RCC 7860 (cell line): ENCODE measurements at regions not wholly inside any gene's neighbourhood (a gene's known extent, or its start where the extent isn't known, plus 50 kb on each side); places are given as distances from the start of the nearest gene placed in this dataset.
"Not testable (repeated sequence)": the region's sequence is repeated elsewhere in the genome, so short reads cannot be mapped to it uniquely, and the experiment has no call there.

ENCODE experiments used
- DNase-seq: peaks from one replicate; pipeline ENCODE4 v3.0.0-alpha.2; 2015; ENCODE audit warnings: low spot score
- FAIRE-seq: peaks from 2 replicates; lab custom pipeline; 2012; peaks lifted over from hg19 to GRCh38; lab: Jason Lieb, UNC

DNA sequence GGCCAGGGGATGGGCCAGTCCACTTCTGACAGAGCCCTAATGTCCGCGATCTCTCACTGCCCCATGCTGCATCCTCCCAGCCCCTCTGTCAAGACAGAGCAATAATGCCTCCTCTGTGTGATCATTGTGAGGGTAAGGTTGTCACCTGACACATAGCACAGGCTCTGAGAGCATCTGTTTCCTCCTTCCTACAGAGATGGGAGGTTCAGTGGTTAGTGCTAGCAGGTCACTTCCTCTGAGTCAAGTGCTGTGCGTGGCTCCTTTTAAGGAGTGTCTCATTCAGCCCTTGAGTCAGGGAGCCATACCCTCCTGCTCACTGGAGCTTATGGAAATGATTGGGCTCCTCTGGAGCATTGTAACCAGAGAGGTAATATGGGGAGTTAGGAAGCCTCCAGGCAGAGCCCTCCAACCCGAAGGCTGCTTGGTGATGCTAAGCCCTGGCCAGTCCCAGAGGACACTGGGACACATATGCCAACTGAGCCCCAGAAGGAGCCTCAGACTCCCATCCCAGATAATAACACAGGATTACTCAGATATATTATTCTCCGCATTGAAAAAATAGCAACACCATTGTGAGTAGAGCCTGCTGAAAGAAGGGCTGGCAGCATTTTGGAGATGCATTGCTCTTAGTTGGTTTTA, 189.0 kb downstream of the GALNT1 start:
- FAIRE-seq (no peak), DNase-seq (peak; percentile 15)

- DNase-seq, result no peak
- FAIRE-seq, result no peak
Measured at GRCh38 chr18:35771172-35771571, 189.6 kb downstream of the GALNT1 start.

GRCh38 chr18:35775887-35776286, 194.3 kb downstream of the GALNT1 start:
- DNase-seq (no peak), FAIRE-seq (no peak)

DNA sequence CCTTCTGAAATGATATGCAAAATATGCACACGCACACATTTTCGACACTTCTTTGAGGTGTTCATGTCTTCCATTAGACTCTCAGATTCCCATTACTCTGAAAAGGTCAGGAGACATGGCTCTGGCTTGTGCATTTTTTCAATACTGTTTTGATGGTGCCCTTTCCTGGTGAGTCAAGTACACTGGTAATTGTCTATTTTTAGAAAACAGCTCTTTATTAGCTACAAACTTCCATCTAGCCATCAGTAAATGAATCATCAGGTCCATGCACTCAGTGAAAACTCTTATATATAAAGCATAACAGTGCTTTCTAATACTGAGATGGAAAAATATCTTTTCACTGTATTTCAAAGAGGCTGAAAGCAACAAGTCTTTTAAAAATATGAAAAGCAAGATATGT, 194.9 kb downstream of the GALNT1 start:
- DNase-seq (no peak), FAIRE-seq (no peak)

DNA sequence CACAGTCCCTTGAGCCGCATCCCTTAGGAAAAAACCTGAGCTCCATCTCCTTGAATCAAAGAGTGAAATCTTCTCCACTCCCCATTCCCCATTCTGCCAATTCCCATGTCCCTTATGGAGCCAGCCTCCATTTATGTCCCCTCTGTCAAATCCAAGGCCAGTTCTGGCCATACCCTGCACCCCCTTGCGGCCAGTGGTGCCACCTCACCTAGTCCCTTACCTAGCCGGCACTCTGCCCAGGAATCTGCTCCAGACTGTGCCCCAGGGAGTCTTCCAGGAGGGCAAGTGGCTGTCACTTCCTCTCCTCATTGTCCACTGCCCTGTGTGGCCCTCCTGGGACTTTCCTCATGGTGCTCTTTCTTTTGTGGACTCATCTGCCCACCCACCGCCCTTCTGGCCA, 195.4 kb upstream of the RMP24 start:
- DNase-seq, result no peak
- FAIRE-seq, result no peak

- no peak for DNase-seq
- FAIRE-seq, result no peak
Measured at GRCh38 chr18:35778850-35779627, 193.4 kb upstream of the RMP24 start.

DNA sequence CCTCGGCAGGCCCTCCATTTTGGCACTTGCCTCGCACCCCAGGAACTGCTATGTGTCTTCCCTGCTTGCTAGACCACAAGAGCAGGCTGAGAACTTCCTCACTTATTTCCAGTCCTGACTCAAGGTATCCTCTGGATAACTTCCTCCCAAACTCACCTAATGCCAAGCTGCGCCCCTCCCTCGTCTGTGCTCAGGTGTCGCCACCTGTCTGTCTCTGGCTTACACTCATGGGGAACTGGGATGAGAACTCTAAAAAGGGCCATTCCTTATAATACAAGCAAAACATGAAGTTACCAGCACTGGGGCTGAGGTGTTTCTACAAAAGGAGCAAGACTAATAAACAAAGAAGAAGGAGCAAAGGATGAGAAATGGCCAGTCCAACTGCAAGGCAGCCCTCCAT, 191.5 kb upstream of the RMP24 start:
- DNase-seq, result no peak
- no peak for FAIRE-seq

DNA sequence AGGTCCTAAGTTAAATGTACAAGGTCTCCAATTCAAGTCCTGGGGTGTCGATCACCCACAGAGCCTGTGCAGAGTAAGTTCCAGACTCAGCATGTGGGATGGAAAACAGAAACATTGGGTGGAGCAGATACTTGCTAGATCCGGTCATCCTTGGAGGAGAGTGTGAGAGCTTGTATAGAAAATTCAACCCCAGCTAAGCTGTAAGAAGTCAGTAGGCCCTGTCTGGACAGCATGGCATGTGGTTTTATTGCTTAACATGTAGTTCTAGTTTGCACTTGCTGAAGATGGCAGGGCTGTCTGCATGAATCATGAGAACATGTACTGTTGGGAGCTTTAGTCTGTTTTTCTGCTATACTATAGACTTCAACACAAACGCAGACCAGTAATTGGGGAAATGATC, 189.6 kb upstream of the RMP24 start:
- DNase-seq (no peak), FAIRE-seq (no peak)

- FAIRE-seq, result no peak
- DNase-seq, result no peak
Measured at GRCh38 chr18:35786365-35787042, 186.0 kb upstream of the RMP24 start.

DNA sequence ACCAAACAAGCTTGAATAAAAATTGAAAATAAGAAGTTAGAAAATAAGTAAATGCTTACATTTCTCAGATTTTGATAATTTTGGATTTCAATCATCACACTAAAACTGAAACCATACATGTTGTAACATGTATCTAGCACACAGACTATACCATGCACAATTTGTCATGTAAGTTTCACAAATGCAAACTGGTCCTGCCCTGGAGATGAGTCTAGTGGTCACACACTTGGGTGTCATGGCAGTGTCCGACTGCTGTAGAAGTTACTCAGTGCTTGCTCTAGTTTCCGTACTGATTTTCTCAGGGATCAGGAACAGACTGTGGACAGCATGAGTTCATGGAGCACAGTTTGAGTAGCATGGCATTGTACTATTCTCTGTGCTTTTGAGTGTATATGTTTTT, 182.9 kb upstream of the RMP24 start:
- FAIRE-seq (no peak), DNase-seq (no peak)

GRCh38 chr18:35797948-35798347, 174.5 kb upstream of the RMP24 start:
- no peak for FAIRE-seq
- no peak for DNase-seq

- DNase-seq (no peak), FAIRE-seq (no peak)
Measured at GRCh38 chr18:35803551-35803950, 168.9 kb upstream of the RMP24 start.

DNA sequence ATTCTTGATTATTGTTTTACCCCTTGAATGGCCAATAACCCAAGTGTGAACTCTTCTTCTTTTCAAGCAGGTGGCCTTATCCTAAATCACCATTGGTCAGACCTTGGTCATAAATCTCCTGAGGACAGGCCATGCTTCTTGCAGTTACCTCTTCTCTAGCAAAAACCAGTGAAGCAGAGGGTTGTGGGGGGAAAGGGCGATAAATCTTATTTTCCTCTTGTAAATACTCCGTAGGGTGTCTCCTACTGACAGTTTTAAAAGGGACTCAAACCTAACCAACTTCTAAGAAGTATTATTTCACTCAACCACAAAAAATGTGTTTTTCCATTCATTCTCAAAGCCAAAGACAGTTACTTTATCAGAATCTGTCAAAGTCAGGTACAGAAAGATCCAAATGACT, 168.1 kb upstream of the RMP24 start:
- DNase-seq, result no peak
- FAIRE-seq, result no peak

GRCh38 chr18:35807811-35808335, 164.6 kb upstream of the RMP24 start:
- DNase-seq (no peak), FAIRE-seq (no peak)

DNA sequence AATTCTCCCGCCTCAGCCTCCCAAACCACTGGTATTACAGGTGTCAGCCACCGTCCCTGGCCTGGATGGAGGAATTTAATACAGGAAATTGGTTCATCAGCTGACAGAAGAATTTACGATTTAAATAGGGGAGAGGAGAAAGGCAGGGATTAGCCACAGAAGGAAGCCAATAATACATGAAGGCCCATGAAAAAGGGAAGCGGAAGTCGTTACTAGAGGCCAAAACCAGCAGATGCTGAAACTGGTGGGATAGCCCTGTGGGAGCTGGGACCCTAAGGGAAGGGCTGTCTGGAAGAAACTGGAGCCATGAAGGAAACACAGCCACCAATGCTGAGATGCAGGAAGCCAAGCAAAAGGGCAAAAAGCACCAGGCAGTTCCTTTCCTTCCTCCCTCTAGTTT, 163.7 kb upstream of the RMP24 start:
- DNase-seq (no peak), FAIRE-seq (no peak)

DNA sequence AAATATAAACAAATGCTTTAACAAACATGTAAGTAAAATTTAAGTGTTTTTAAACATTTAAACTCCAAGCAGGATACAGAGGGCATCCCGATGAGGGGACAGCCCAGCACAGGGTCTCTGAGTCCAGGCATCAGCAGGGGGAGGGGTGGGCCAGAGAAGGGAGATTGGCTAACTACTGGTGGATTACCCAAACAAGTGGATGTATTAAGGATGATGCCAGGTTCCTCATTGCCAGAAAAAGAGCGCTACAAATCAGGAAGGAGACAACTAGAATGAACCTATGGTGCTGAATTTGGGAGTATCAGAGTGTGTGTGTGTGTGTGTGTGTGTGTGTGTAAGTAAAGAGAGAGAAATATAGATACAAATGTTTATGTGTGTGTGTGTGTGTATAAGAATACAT, 162.0 kb upstream of the RMP24 start:
- FAIRE-seq (no peak), DNase-seq (no peak)

- no peak for FAIRE-seq
Measured at GRCh38 chr18:35811896-35812295, 160.6 kb upstream of the RMP24 start.

DNA sequence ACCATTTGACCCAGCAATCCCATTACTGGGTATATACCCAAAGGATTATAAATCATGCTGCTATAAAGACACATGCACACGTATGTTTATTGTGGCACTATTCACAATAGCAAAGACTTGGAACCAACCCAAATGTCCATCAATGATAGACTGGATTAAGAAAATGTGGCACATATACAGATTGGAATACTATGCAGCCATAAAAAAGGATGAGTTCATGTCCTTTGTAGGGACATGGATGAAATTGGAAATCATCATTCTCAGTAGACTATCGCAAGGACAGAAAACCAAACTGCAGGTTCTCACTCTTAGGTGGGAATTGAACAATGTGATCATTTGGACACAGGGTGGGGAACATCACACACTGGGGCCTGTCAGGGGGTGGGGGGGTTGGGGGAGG, 157.5 kb upstream of the RMP24 start:
- FAIRE-seq, DNase-seq: not testable (repeated sequence)

More at GRCh38 chr18:35811896-35812295, 160.6 kb upstream of the RMP24 start:
- no peak for DNase-seq

- FAIRE-seq (no peak), DNase-seq (no peak)
Measured at GRCh38 chr18:35816003-35816402, 156.5 kb upstream of the RMP24 start.

- DNase-seq, result no peak
- no peak for FAIRE-seq
Measured at GRCh38 chr18:35817604-35818352, 154.7 kb upstream of the RMP24 start.

- FAIRE-seq, result no peak
- no peak for DNase-seq
Measured at GRCh38 chr18:35818353-35818667, 154.2 kb upstream of the RMP24 start.
